ENCODE measurements at regions not wholly inside any gene's neighbourhood (a gene's known extent, or its start where the extent isn't known, plus 50 kb on each side); places are given as distances from the start of the nearest gene placed in this dataset.

- no peak overlapping the region for H3K18ac ChIP-seq (ENCODE audit: low read depth, low read length)
- no TSS peak for BruUV-seq (replicated peaks)
- no peaks in the 10 kb centered on the region for H3K27me3 ChIP-seq (ENCODE audit: control insufficient read depth, insufficient read depth, low read length)
- no peak overlapping the region for H2BK15ac ChIP-seq (ENCODE audit: low read depth, low read length)
- no peak overlapping the region for H3K23ac ChIP-seq (ENCODE audit: low read depth, low read length)
- H4K91ac ChIP-seq (ENCODE audit: insufficient read depth, low read depth, low read length): no peak overlapping the region
- intact Hi-C loops (cut with micrococcal nuclease) (no loop called here), dilution Hi-C loops (cut with HindIII; ENCODE audit: low sequenced_read_pairs, unreplicated experiment) (no loop called here), in situ Hi-C loops (cut with MboI; ENCODE audit: low sequenced_read_pairs) (no loop called here)
- no peak overlapping the region for H4K5ac ChIP-seq (ENCODE audit: low read depth, low read length)
- H3K14ac ChIP-seq (replicated peaks; ENCODE audit: low read depth, low read length): no peak overlapping the region
- H3K56ac ChIP-seq (ENCODE audit: extremely low read depth, insufficient read depth, low read length): no peak overlapping the region
- H2BK5ac ChIP-seq (ENCODE audit: low read depth, low read length, poor library complexity, severe bottlenecking): no peak overlapping the region
- no peaks in the 10 kb centered on the region for H4K20me1 ChIP-seq (ENCODE audit: insufficient read depth, low read length)
- no peak overlapping the region for H4K8ac ChIP-seq (ENCODE audit: low read depth in 2 of 2, low read length in 2 of 2)
- no peak overlapping the region for H3K4me3 ChIP-seq (ENCODE audit: insufficient read depth, low read depth, low read length)
- ATAC-seq (ENCODE audit: low read depth) (no peak), DNase-seq (no peak)
- TF ChIP-seq CEBPB (IDR thresholded peaks at IDR 0.05; ENCODE audit: low read depth, low read length) (no peak), ELK1 (IDR thresholded peaks at IDR 0.05; ENCODE audit: borderline replicate concordance, low read depth, low read length) (no peak), BHLHE40 (IDR thresholded peaks at IDR 0.05; ENCODE audit: low read depth, low read length) (no peak), MXI1 (IDR thresholded peaks at IDR 0.05; ENCODE audit: borderline replicate concordance, low read depth, low read length) (no peak), RAD21 (IDR thresholded peaks at IDR 0.05; ENCODE audit: low read length) (no peak), RFX5 (IDR thresholded peaks at IDR 0.05; ENCODE audit: low read depth, low read length) (no peak), NFE2L2 (IDR thresholded peaks at IDR 0.05; ENCODE audit: low read depth, low read length) (no peak), CHD1 (IDR thresholded peaks at IDR 0.05; ENCODE audit: low read depth, low read length) (no peak), MAZ (IDR thresholded peaks at IDR 0.05; ENCODE audit: borderline replicate concordance, low read depth, low read length) (no peak), SMC3 (IDR thresholded peaks at IDR 0.05; ENCODE audit: low read depth, low read length) (no peak), POLR2A (IDR thresholded peaks at IDR 0.05; ENCODE audit: low read depth, low read length) (no peak), CTCF (conservative IDR thresholded peaks at IDR 0.05; ENCODE audit: low read depth, low read length) (no peak), FOS (IDR thresholded peaks at IDR 0.05; ENCODE audit: low read depth, low read length) (no peak), USF2 (IDR thresholded peaks at IDR 0.05; ENCODE audit: low read depth, low read length) (no peak), MAFK (IDR thresholded peaks at IDR 0.05; ENCODE audit: low read depth, low read length) (no peak), RCOR1 (IDR thresholded peaks at IDR 0.05; ENCODE audit: insufficient replicate concordance, low read length) (no peak)
- POLR2A ChIA-PET (ENCODE audit: unreplicated experiment): no interaction called here
- H2AK9ac ChIP-seq (replicated peaks; ENCODE audit: low read depth, low read length, poor library complexity): no peak overlapping the region
- CTCF ChIA-PET: no interaction called here
- H2BK20ac ChIP-seq (ENCODE audit: low read depth, low read length): no peak overlapping the region
- no peaks in the 10 kb centered on the region for H3K36me3 ChIP-seq (ENCODE audit: control insufficient read depth, insufficient read depth, low read length)
- no peaks in the 10 kb centered on the region; the same call in 1 of the 2 replicates for H3K9me3 ChIP-seq (ENCODE audit: control insufficient read depth, insufficient read depth, low read length)
- H3K9me1 ChIP-seq (ENCODE audit: insufficient read depth, low read length): no peaks in the 10 kb centered on the region
- no peak overlapping the region for H2AFZ ChIP-seq (replicated peaks; ENCODE audit: low read length, poor library complexity)
- WGBS, 2 experiments (ENCODE audit: extremely low coverage in 2 of 2, insufficient read length in 1 of 2): no CpG with 5 or more reads among the region's 4 CpGs
- H3K27ac ChIP-seq (ENCODE audit: insufficient read depth, low read length): no peak overlapping the region
- no peak overlapping the region for H3K4me2 ChIP-seq (ENCODE audit: low read depth, low read length)
- H3K9ac ChIP-seq (ENCODE audit: low read depth, low read length): no peak overlapping the region
- no peaks in the 10 kb centered on the region for H3K4me1 ChIP-seq (ENCODE audit: control insufficient read depth, insufficient read depth, low read length)
- H2AK5ac ChIP-seq (ENCODE audit: low read depth, low read length): no peak overlapping the region
- no peak overlapping the region for H2BK120ac ChIP-seq (ENCODE audit: low read depth, low read length)
- H3K79me1 ChIP-seq (ENCODE audit: low read depth in 1 of 2, low read length in 2 of 2): no peaks in the 10 kb centered on the region
- H3K4ac ChIP-seq (ENCODE audit: low read depth, low read length): no peak overlapping the region
Observed at GRCh38 chr17:33482636-33483035, 189.5 kb upstream of the ASIC2 start.

All from IMR-90 (cell line).